HEK293 (cell line): ENCODE measurements at regions not wholly inside any gene's neighbourhood (a gene's known extent, or its start where the extent isn't known, plus 50 kb on each side); places are given as distances from the start of the nearest gene placed in this dataset.

Experiments used
- PRDM2 ChIP-seq: fragments of 450-650 bp; formaldehyde crosslinking; IDR thresholded peaks from 2 replicates; pipeline ENCODE4 v1.5.1; 2016; ENCODE audit warnings: missing biosample characterization, missing genetic modification characterization, borderline replicate concordance
- ZNF155 ChIP-seq: fragments of 450-650 bp; formaldehyde crosslinking; IDR thresholded peaks from 2 replicates; pipeline ENCODE4 v1.5.1; 2016; ENCODE audit warnings: missing biosample characterization, missing genetic modification characterization

GRCh38 chr11:24437123-24437522 lies 59.7 kb upstream of the LUZP2 start (continued):
- TF ChIP-seq PRDM2 (tag by site-specific recombination) (no peak), ZNF155 (tag by site-specific recombination) (no peak)
